ENCODE measurements at regions not wholly inside any gene's neighbourhood (a gene's known extent, or its start where the extent isn't known, plus 50 kb on each side); places are given as distances from the start of the nearest gene placed in this dataset.
"Not testable (repeated sequence)": the region's sequence is repeated elsewhere in the genome, so short reads cannot be mapped to it uniquely, and the experiment has no call there.

- not testable (repeated sequence) for DNase-seq (ENCODE audit: low read depth)
Observed at GRCh38 chr20:55074266-55074840, 599.0 kb downstream of the DOK5 start.

GRCh38 chr20:55070001-55070400 is 594.6 kb downstream of the DOK5 start:
- peak; percentile 7 for DNase-seq (ENCODE audit: low read depth)

GRCh38 chr20:55067158-55067825 is 591.9 kb downstream of the DOK5 start:
- peak; percentile 66 for DNase-seq (ENCODE audit: low read depth)

- DNase-seq (ENCODE audit: low read depth), result no peak
Observed at GRCh38 chr20:55058938-55059337, 583.5 kb downstream of the DOK5 start.

- DNase-seq (ENCODE audit: low read depth), result peak; percentile 7
Observed at GRCh38 chr20:55057779-55058415, 582.5 kb downstream of the DOK5 start.

- DNase-seq (ENCODE audit: low read depth), result no peak
Observed at GRCh38 chr20:55054453-55054852, 579.1 kb downstream of the DOK5 start.

- no peak for DNase-seq (ENCODE audit: low read depth)
Observed at GRCh38 chr20:55053389-55053788, 578.0 kb downstream of the DOK5 start.

- DNase-seq (ENCODE audit: low read depth), result no peak
Observed at GRCh38 chr20:55052459-55052858, 577.1 kb downstream of the DOK5 start.

GRCh38 chr20:55038684-55039083 is 563.3 kb downstream of the DOK5 start:
- DNase-seq (ENCODE audit: low read depth), result no peak

- no peak for DNase-seq (ENCODE audit: low read depth)
Observed at GRCh38 chr20:55031971-55032370, 556.6 kb downstream of the DOK5 start.

GRCh38 chr20:55014766-55015165 is 539.4 kb downstream of the DOK5 start:
- DNase-seq (ENCODE audit: low read depth), result no peak

- DNase-seq (ENCODE audit: low read depth), result no peak
Observed at GRCh38 chr20:55010761-55011160, 535.4 kb downstream of the DOK5 start.

- DNase-seq (ENCODE audit: low read depth), result no peak
Observed at GRCh38 chr20:55009066-55009465, 533.7 kb downstream of the DOK5 start.

- no peak for DNase-seq (ENCODE audit: low read depth)
Observed at GRCh38 chr20:55004044-55004443, 528.7 kb downstream of the DOK5 start.

GRCh38 chr20:54995553-54995952 is 520.2 kb downstream of the DOK5 start:
- DNase-seq (ENCODE audit: low read depth), result peak; percentile 53

- peak; percentile 25 for DNase-seq (ENCODE audit: low read depth)
Observed at GRCh38 chr20:54995011-54995410, 519.6 kb downstream of the DOK5 start.

- no peak for DNase-seq (ENCODE audit: low read depth)
Observed at GRCh38 chr20:54985091-54985490, 509.7 kb downstream of the DOK5 start.

- no peak for DNase-seq (ENCODE audit: low read depth)
Observed at GRCh38 chr20:54984104-54984448, 508.7 kb downstream of the DOK5 start.

GRCh38 chr20:54983394-54984103 is 508.2 kb downstream of the DOK5 start:
- DNase-seq (ENCODE audit: low read depth), result not testable (repeated sequence)

- no peak for DNase-seq (ENCODE audit: low read depth)
Observed at GRCh38 chr20:54981175-54981574, 505.8 kb downstream of the DOK5 start.

GRCh38 chr20:54980103-54980960 is 504.9 kb downstream of the DOK5 start:
- DNase-seq (ENCODE audit: low read depth), result no peak

- no peak for DNase-seq (ENCODE audit: low read depth)
Observed at GRCh38 chr20:54950304-54950703, 474.9 kb downstream of the DOK5 start.
